ENCODE measurements at regions not wholly inside any gene's neighbourhood (a gene's known extent, or its start where the extent isn't known, plus 50 kb on each side); places are given as distances from the start of the nearest gene placed in this dataset.

- no peak for TF ChIP-seq CTCF (IDR thresholded peaks at IDR 0.05)
- Histone ChIP-seq H3K27me3 (no peaks in the 10 kb centered on the region), H3K4me1 (no peaks in the 10 kb centered on the region), H3K4me3 (no peak overlapping the region), H3K9me3 (no peaks in the 10 kb centered on the region), H3K36me3 (no peaks in the 10 kb centered on the region), H3K27ac (no peak overlapping the region)
- DNase-seq: no peak
These were observed 1597.7 kb upstream of the PRR20A start for GRCh38 chr13:55543053-55543452.

- Histone ChIP-seq H3K4me3 (no peak overlapping the region), H3K36me3 (no peaks in the 10 kb centered on the region), H3K4me1 (no peaks in the 10 kb centered on the region), H3K27ac (no peak overlapping the region), H3K9me3 (no peaks in the 10 kb centered on the region), H3K27me3 (no peaks in the 10 kb centered on the region)
- no peak for TF ChIP-seq POLR2A (IDR thresholded peaks at IDR 0.05)
- no peak for TF ChIP-seq CTCF (IDR thresholded peaks at IDR 0.05)
- no peak for DNase-seq
These were observed 1590.1 kb upstream of the PRR20A start for GRCh38 chr13:55550624-55551023.

GRCh38 chr13:55553701-55554100 lies 1587.0 kb upstream of the PRR20A start:
- Histone ChIP-seq H3K4me3 (no peak overlapping the region), H3K9me3 (no peaks in the 10 kb centered on the region), H3K4me1 (no peaks in the 10 kb centered on the region), H3K36me3 (no peaks in the 10 kb centered on the region), H3K27me3 (no peaks in the 10 kb centered on the region), H3K27ac (no peak overlapping the region)
- no peak for DNase-seq
- no peak for TF ChIP-seq CTCF (IDR thresholded peaks at IDR 0.05)
- TF ChIP-seq POLR2A (IDR thresholded peaks at IDR 0.05): no peak

- H3K9me3 ChIP-seq: no peaks in the 10 kb centered on the region
- no peaks in the 10 kb centered on the region for H3K36me3 ChIP-seq
- DNase-seq: no peak
- H3K4me1 ChIP-seq: no peaks in the 10 kb centered on the region
- no peaks in the 10 kb centered on the region for H3K27me3 ChIP-seq
- TF ChIP-seq POLR2A (IDR thresholded peaks at IDR 0.05): no peak
- no peak for TF ChIP-seq CTCF (IDR thresholded peaks at IDR 0.05)
- no peak overlapping the region for H3K27ac ChIP-seq
- no peak overlapping the region for H3K4me3 ChIP-seq
These were observed 1586.0 kb upstream of the PRR20A start for GRCh38 chr13:55554741-55555140.

- Histone ChIP-seq H3K4me1 (no peaks in the 10 kb centered on the region), H3K4me3 (no peak overlapping the region), H3K27ac (no peak overlapping the region), H3K27me3 (no peaks in the 10 kb centered on the region), H3K9me3 (no peaks in the 10 kb centered on the region), H3K36me3 (no peaks in the 10 kb centered on the region)
- TF ChIP-seq CTCF (IDR thresholded peaks at IDR 0.05) (no peak), POLR2A (IDR thresholded peaks at IDR 0.05) (no peak)
- DNase-seq: no peak
These were observed 1580.4 kb upstream of the PRR20A start for GRCh38 chr13:55560331-55560730.

- Histone ChIP-seq H3K27me3 (no peaks in the 10 kb centered on the region), H3K4me1 (no peaks in the 10 kb centered on the region), H3K36me3 (no peaks in the 10 kb centered on the region), H3K4me3 (no peak overlapping the region), H3K9me3 (no peaks in the 10 kb centered on the region), H3K27ac (no peak overlapping the region)
- no peak for DNase-seq
- TF ChIP-seq POLR2A (IDR thresholded peaks at IDR 0.05): no peak
- TF ChIP-seq CTCF (IDR thresholded peaks at IDR 0.05): no peak
These were observed 1577.5 kb upstream of the PRR20A start for GRCh38 chr13:55563267-55563666.

Data from Peyer's patch (tissue), 4 donors.